DND-41 (cell line): ENCODE measurements at regions not wholly inside any gene's neighbourhood (a gene's known extent, or its start where the extent isn't known, plus 50 kb on each side); places are given as distances from the start of the nearest gene placed in this dataset.

Source experiments
- CTCF ChIP-seq: IDR thresholded peaks from 2 replicates; pipeline ENCODE4 v1.5.1; 2012; ENCODE audit warnings: borderline replicate concordance, low read length, moderate library complexity, mild to moderate bottlenecking; ENCODE audit not compliant: poor library complexity, severe bottlenecking; ENCODE audit errors: extremely low read depth
- EZH2 ChIP-seq: IDR thresholded peaks from 3 replicates; pipeline ENCODE4 v1.6.1; 2012; ENCODE audit warnings: borderline replicate concordance, low read depth, mild to moderate bottlenecking, moderate library complexity, low read length, inconsistent platforms; ENCODE audit not compliant: severe bottlenecking

- TF ChIP-seq CTCF (no peak), EZH2 (no peak)
These were observed 1321.5 kb downstream of the UQCRFS1 start for GRCh38 chr19:27891411-27891810.
